Mesenchymal stem cell (in vitro differentiated cells and primary cell): ENCODE measurements at regions not wholly inside any gene's neighbourhood (a gene's known extent, or its start where the extent isn't known, plus 50 kb on each side); places are given as distances from the start of the nearest gene placed in this dataset.
A peak's percentile ranks its signal among the peaks of the same experiment; 100 is the strongest.
"Not testable (repeated sequence)": the region's sequence is repeated elsewhere in the genome, so short reads cannot be mapped to it uniquely, and the experiment has no call there.

Experiments
- DNase-seq: peaks from one replicate; pipeline ENCODE4 v3.0.0-alpha.2; 2013
- H2AFZ ChIP-seq: one replicate; pipeline ENCODE4 v1.6.1; 2013; ENCODE audit warnings: low read depth, mild to moderate bottlenecking, control low read depth, inconsistent platforms, low read length, moderate library complexity
- H2AK5ac ChIP-seq: 2 replicates; pipeline ENCODE4 v1.6.1; 2013; ENCODE audit warnings: low read length, moderate library complexity, mild to moderate bottlenecking, inconsistent platforms; ENCODE audit not compliant: severe bottlenecking
- H2BK120ac ChIP-seq: one replicate; pipeline ENCODE4 v1.6.1; 2013; ENCODE audit warnings: low read depth, mild to moderate bottlenecking, inconsistent platforms, low read length, moderate library complexity
- H2BK12ac ChIP-seq, 2 experiments: one replicate each; pipeline ENCODE4 v1.6.1; 2013; ENCODE audit warnings: inconsistent platforms in 2 of 2, low read length in 2 of 2, mild to moderate bottlenecking in 2 of 2, moderate library complexity in 2 of 2, control low read depth in 1 of 2
- H2BK15ac ChIP-seq: one replicate; pipeline ENCODE4 v1.6.1; 2013; ENCODE audit warnings: mild to moderate bottlenecking, low read depth, inconsistent platforms; ENCODE audit not compliant: poor library complexity, severe bottlenecking
- H2BK5ac ChIP-seq: 2 replicates; pipeline ENCODE4 v1.6.1; 2013; ENCODE audit warnings: low read depth, mild to moderate bottlenecking, low read length, control low read depth, inconsistent platforms; ENCODE audit not compliant: poor library complexity, severe bottlenecking
- H3K14ac ChIP-seq, 2 experiments: one replicate each; pipeline ENCODE4 v1.6.1; 2013; ENCODE audit warnings: inconsistent platforms in 2 of 2, low read length in 2 of 2, control low read depth in 1 of 2, mild to moderate bottlenecking in 1 of 2, moderate library complexity in 1 of 2
- H3K18ac ChIP-seq, 2 experiments: one replicate each; pipeline ENCODE4 v1.6.1; 2013; ENCODE audit warnings: inconsistent platforms in 2 of 2, low read length in 2 of 2, control low read depth in 1 of 2, low read depth in 1 of 2, mild to moderate bottlenecking in 1 of 2
- H3K23ac ChIP-seq, 2 experiments: one replicate each; pipeline ENCODE4 v1.6.1; 2013; ENCODE audit warnings: inconsistent platforms in 2 of 2, low read length in 2 of 2, mild to moderate bottlenecking in 2 of 2, moderate library complexity in 2 of 2, control low read depth in 1 of 2
- H3K27ac ChIP-seq: 2 replicates; pipeline ENCODE4 v1.5.1; 2013; ENCODE audit warnings: mild to moderate bottlenecking, moderate library complexity, low read length, control low read depth, inconsistent platforms; ENCODE audit not compliant: poor library complexity, severe bottlenecking
- H3K27me3 ChIP-seq, 2 experiments: 2 replicates each; pipeline versions ENCODE4 v1.6.1 to v1.7.0; 2013; ENCODE audit warnings: low read length in 2 of 2, mild to moderate bottlenecking in 2 of 2, moderate library complexity in 2 of 2, control low read depth in 1 of 2, inconsistent platforms in 1 of 2; ENCODE audit not compliant: control insufficient read depth in 1 of 2, insufficient read depth in 1 of 2
- H3K36me3 ChIP-seq, 2 experiments: 2 replicates each; pipeline versions ENCODE4 v1.6.1 to v1.7.0; 2013; ENCODE audit warnings: low read length in 2 of 2, control low read depth in 1 of 2, inconsistent platforms in 1 of 2, low read depth in 1 of 2, mild to moderate bottlenecking in 1 of 2; ENCODE audit not compliant: insufficient read depth in 2 of 2, control insufficient read depth in 1 of 2
- H3K4ac ChIP-seq, 2 experiments: one replicate each; pipeline ENCODE4 v1.6.1; 2013; ENCODE audit warnings: inconsistent platforms in 2 of 2, low read length in 2 of 2, mild to moderate bottlenecking in 2 of 2, moderate library complexity in 2 of 2, control low read depth in 1 of 2, low read depth in 1 of 2
- H3K4me1 ChIP-seq: 2 replicates; pipeline ENCODE4 v1.6.1; 2013; ENCODE audit warnings: low read depth, low read length, control low read depth; ENCODE audit not compliant: control insufficient read depth, insufficient read depth
- H3K4me2 ChIP-seq: 2 replicates; pipeline ENCODE4 v1.6.1; 2013; ENCODE audit warnings: low read length, mild to moderate bottlenecking, inconsistent platforms; ENCODE audit not compliant: poor library complexity, severe bottlenecking
- H3K4me3 ChIP-seq, 2 experiments: 2 replicates each; pipeline versions ENCODE4 v1.5.1 to v1.7.0; 2013; ENCODE audit warnings: low read length in 2 of 2, mild to moderate bottlenecking in 2 of 2, control low read depth in 1 of 2, low read depth in 1 of 2; ENCODE audit not compliant: insufficient read depth in 1 of 2
- H3K79me1 ChIP-seq: replicated peaks from 2 replicates; pipeline ENCODE4 v1.6.1; 2013; ENCODE audit warnings: mild to moderate bottlenecking, control low read depth, low read length, inconsistent platforms; ENCODE audit not compliant: poor library complexity, severe bottlenecking
- H3K9ac ChIP-seq: 2 replicates; pipeline ENCODE4 v1.7.0; 2013; ENCODE audit warnings: mild to moderate bottlenecking, low read length, moderate library complexity
- H3K9me3 ChIP-seq: 2 replicates; pipeline ENCODE4 v1.7.0; 2013; ENCODE audit warnings: mild to moderate bottlenecking, low read length; ENCODE audit not compliant: control insufficient read depth
- H4K8ac ChIP-seq: one replicate; pipeline ENCODE4 v1.6.1; 2013; ENCODE audit warnings: inconsistent platforms, mild to moderate bottlenecking, low read length, moderate library complexity
- H4K91ac ChIP-seq: one replicate; pipeline ENCODE4 v1.6.1; 2013; ENCODE audit warnings: mild to moderate bottlenecking, low read length, inconsistent platforms
- WGBS: methylation state at CpG from one replicate; pipeline ENCODE4 v1.1.7; 2013; ENCODE audit warnings: mixed read lengths; 5-methylcytosine and 5-hydroxymethylcytosine counted together

DNA sequence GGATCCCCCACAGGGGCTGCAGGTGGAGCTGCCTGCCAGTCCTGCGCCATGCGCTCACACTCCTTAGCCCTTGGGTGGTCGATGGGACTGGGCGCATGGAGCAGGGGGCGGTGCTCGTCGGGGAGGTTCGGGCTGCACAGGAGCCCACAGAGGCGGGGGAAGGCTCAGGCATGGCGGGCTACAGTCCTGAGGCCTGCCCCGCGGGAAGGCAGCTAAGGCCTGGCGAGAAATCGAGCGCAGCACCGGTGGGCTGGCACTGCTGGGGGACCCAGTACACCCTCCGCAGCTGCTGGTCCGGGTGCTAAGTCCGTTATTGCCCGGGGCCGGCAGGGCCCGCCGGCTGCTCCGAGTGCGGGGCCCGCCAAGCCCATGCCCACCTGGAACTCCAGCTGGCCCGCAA lies 701.8 kb upstream of the CHRM3 start:
- H3K36me3 ChIP-seq, H3K4me3 ChIP-seq, H2BK15ac ChIP-seq, H3K4me2 ChIP-seq, H3K27ac ChIP-seq, DNase-seq, H2BK5ac ChIP-seq, H2AK5ac ChIP-seq, H3K9me3 ChIP-seq, H3K4ac ChIP-seq, H2BK120ac ChIP-seq, H3K18ac ChIP-seq, H2BK12ac ChIP-seq, H2AFZ ChIP-seq, H3K27me3 ChIP-seq, H4K91ac ChIP-seq, H4K8ac ChIP-seq, H3K9ac ChIP-seq, H3K4me1 ChIP-seq, H3K14ac ChIP-seq, H3K79me1 ChIP-seq, H3K23ac ChIP-seq: not testable (repeated sequence)
- 98% methylated on average over 22 of the region's 27 CpGs for WGBS

DNA sequence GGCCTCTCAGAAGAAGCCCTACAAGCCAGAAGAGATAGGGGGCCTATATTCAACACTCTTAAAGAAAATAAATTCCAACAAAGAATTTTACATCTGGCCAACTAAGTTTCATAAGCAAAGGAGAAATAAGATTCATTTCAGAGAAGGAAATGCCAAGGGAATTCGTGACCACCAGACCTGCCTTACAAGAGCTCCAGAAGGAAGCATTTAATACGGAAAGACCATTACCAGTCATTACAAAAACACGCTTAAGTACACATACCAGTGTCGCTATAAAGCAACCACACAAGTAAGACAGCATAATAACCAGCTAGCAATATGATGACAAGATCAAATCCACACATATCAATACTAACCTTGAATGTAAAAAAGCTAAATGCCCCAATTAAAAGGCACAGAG lies 704.9 kb upstream of the CHRM3 start:
- no peaks in the 10 kb centered on the region for H3K36me3 ChIP-seq

DNA sequence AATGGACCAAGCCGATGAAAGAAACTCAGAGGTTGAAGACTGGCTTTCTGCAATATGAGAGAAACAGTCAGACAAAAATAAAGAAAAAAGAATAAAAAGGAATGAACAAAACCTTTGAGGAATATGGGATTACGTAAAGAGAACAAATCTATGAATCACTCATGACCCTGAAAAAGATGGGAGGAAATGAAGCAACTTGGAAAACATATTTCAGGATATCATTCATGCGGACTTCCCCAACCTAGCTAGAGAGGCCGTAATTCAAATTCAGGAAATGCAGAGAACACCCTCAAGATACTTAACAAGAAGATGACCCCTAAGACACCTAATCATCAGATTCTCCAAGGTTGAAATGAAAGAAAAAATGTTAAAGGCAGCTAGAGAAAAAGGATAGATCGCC lies 705.3 kb upstream of the CHRM3 start:
- Histone ChIP-seq H3K36me3 (no peaks in the 10 kb centered on the region), H3K14ac (no peak overlapping the region), H3K27ac (no peak overlapping the region), H3K4me1 (no peaks in the 10 kb centered on the region), H2AK5ac (no peak overlapping the region), H4K8ac (no peak overlapping the region), H2BK5ac (no peak overlapping the region), H3K18ac (no peak overlapping the region), H3K4me2 (no peak overlapping the region), H3K4ac (no peak overlapping the region), H3K79me1 (no peaks in the 10 kb centered on the region), H2BK120ac (no peak overlapping the region), H2AFZ (no peak overlapping the region), H3K9ac (no peak overlapping the region), H3K4me3 (no peak overlapping the region), H3K27me3 (no peaks in the 10 kb centered on the region), H4K91ac (no peak overlapping the region), H2BK15ac (no peak overlapping the region), H3K23ac (no peak overlapping the region), H2BK12ac (no peak overlapping the region), H3K9me3 (peaks cover 3% of the 10 kb centered on the region)
- 76% methylated on average over 4 of the region's 5 CpGs for WGBS
- DNase-seq = peak; percentile 35

More for the DNA sequence above, 704.9 kb upstream of the CHRM3 start:
- no peaks in the 10 kb centered on the region for H3K4me1 ChIP-seq
- H4K91ac ChIP-seq = no peak overlapping the region
- no peak overlapping the region for H3K4ac ChIP-seq
- no peak overlapping the region for H2BK15ac ChIP-seq
- no peak overlapping the region for H2BK120ac ChIP-seq
- no peaks in the 10 kb centered on the region for H3K79me1 ChIP-seq
- WGBS = 83% methylated on average over 4 of the region's 4 CpGs
- H3K4me2 ChIP-seq = no peak overlapping the region
- no peak overlapping the region for H3K4me3 ChIP-seq
- H3K27ac ChIP-seq = no peak overlapping the region
- no peaks in the 10 kb centered on the region for H3K27me3 ChIP-seq
- no peak overlapping the region for H4K8ac ChIP-seq
- no peak for DNase-seq
- H2BK12ac ChIP-seq = no peak overlapping the region
- no peak overlapping the region for H3K18ac ChIP-seq
- no peak overlapping the region for H3K9ac ChIP-seq
- no peak overlapping the region for H2AK5ac ChIP-seq
- H2AFZ ChIP-seq = no peak overlapping the region
- no peak overlapping the region for H3K23ac ChIP-seq
- no peaks in the 10 kb centered on the region for H3K9me3 ChIP-seq
- H3K14ac ChIP-seq = no peak overlapping the region
- no peak overlapping the region for H2BK5ac ChIP-seq

DNA sequence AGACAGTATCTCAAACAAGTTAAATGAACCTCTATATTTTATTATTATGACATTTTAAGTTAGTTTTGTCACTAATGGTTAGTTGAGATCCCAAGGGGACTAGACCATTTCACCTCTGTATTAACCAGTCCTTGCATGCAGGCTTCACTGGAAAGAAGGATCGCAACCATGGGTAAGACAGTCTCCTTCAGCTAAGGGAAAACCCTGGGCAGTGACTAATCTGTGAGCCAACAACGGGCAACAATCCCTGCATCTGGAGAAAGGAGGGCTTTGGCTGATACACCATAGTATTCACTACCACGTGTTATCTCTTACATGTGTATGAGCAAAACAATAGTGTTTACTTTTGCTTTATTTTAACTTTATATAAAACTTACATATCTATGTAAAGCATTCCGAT lies 708.8 kb upstream of the CHRM3 start:
- no peak overlapping the region for H2AFZ ChIP-seq
- 100% methylated on average over 2 of the region's 4 CpGs for WGBS

More for the DNA sequence above, 708.8 kb upstream of the CHRM3 start:
- H3K36me3 ChIP-seq = no peaks in the 10 kb centered on the region
- H3K9ac ChIP-seq = no peak overlapping the region
- H4K91ac ChIP-seq = no peak overlapping the region
- H2BK120ac ChIP-seq = no peak overlapping the region
- no peaks in the 10 kb centered on the region for H3K4me1 ChIP-seq
- H3K79me1 ChIP-seq = no peaks in the 10 kb centered on the region
- no peak overlapping the region for H3K4me2 ChIP-seq
- peaks cover 6% of the 10 kb centered on the region for H3K9me3 ChIP-seq
- no peak overlapping the region for H2BK5ac ChIP-seq
- H3K4me3 ChIP-seq = no peak overlapping the region
- H3K23ac ChIP-seq = no peak overlapping the region
- no peak overlapping the region for H2AK5ac ChIP-seq
- DNase-seq = no peak
- H4K8ac ChIP-seq = no peak overlapping the region
- no peak overlapping the region for H3K18ac ChIP-seq
- no peak overlapping the region for H3K27ac ChIP-seq
- no peak overlapping the region for H2BK15ac ChIP-seq
- no peak overlapping the region for H3K4ac ChIP-seq
- H2BK12ac ChIP-seq = no peak overlapping the region
- H3K14ac ChIP-seq = no peak overlapping the region
- no peaks in the 10 kb centered on the region for H3K27me3 ChIP-seq
